ENCODE measurements at regions not wholly inside any gene's neighbourhood (a gene's known extent, or its start where the extent isn't known, plus 50 kb on each side); places are given as distances from the start of the nearest gene placed in this dataset.

DNA sequence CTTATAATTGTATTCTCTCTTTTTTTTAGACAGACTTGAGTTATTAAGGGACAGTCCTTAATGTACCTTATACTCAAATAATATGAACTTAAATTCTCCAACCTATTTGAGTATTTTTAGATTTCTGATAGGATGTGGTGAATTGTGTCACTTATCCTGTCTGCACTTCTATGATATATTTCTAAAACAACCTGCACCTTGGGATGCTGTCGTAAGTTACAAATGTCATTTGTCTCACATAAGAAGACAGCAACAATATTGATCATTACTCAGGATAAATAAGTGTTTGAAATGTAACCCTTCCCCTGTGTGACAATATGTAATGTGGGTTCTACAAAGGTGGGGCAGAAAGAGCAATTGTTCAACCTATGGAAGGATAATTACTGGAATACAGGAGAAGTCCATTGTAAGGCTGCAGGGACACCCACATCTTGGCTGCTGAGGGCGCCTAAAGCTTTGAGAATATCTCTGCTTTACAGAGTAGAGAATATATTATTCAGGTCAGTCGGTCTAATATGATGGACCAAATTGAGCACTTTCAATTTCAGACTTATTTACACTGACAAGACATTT, 236.9 kb upstream of the PRR20A start:
- intact Hi-C loops (cut with DNase I) = no loop called here

GRCh38 chr13:56906909-56907308, 233.8 kb upstream of the PRR20A start:
- no peak for DNase-seq (ENCODE audit: extremely low spot score)
- intact Hi-C loops (cut with DNase I) = no loop called here
- TF ChIP-seq POLR2AphosphoS5 (IDR thresholded peaks at IDR 0.05) (no peak), POLR2A (IDR thresholded peaks at IDR 0.05; ENCODE audit: low read depth) (no peak), EP300 (IDR thresholded peaks at IDR 0.05) (no peak)
- TF ChIP-seq, protein P1, sequence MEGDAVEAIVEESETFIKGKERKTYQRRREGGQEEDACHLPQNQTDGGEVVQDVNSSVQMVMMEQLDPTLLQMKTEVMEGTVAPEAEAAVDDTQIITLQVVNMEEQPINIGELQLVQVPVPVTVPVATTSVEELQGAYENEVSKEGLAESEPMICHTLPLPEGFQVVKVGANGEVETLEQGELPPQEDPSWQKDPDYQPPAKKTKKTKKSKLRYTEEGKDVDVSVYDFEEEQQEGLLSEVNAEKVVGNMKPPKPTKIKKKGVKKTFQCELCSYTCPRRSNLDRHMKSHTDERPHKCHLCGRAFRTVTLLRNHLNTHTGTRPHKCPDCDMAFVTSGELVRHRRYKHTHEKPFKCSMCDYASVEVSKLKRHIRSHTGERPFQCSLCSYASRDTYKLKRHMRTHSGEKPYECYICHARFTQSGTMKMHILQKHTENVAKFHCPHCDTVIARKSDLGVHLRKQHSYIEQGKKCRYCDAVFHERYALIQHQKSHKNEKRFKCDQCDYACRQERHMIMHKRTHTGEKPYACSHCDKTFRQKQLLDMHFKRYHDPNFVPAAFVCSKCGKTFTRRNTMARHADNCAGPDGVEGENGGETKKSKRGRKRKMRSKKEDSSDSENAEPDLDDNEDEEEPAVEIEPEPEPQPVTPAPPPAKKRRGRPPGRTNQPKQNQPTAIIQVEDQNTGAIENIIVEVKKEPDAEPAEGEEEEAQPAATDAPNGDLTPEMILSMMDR (IDR thresholded peaks at IDR 0.05) = no peak
- 78% methylated on average over 1 of the region's 1 CpG for WGBS
- Histone ChIP-seq H3K4me3 (no peak overlapping the region), H3K4me1 (no peaks in the 10 kb centered on the region), H3K27me3 (no peaks in the 10 kb centered on the region), H3K9me3 (no peaks in the 10 kb centered on the region), H3K27ac (replicated peaks in 1 of 4) (no peak overlapping the region), H3K36me3 (no peaks in the 10 kb centered on the region)

More for the DNA sequence above, 236.9 kb upstream of the PRR20A start:
- Histone ChIP-seq H3K9me3 (no peaks in the 10 kb centered on the region), H3K4me3 (no peak overlapping the region), H3K27ac (replicated peaks in 1 of 4) (no peak overlapping the region), H3K27me3 (no peaks in the 10 kb centered on the region), H3K4me1 (no peaks in the 10 kb centered on the region), H3K36me3 (no peaks in the 10 kb centered on the region)
- DNase-seq (ENCODE audit: extremely low spot score) = no peak
- WGBS = 83% methylated on average over 3 of the region's 3 CpGs
- TF ChIP-seq POLR2AphosphoS5 (IDR thresholded peaks at IDR 0.05) (no peak), EP300 (IDR thresholded peaks at IDR 0.05) (no peak)
- TF ChIP-seq, protein P1 (IDR thresholded peaks at IDR 0.05) = no peak

DNA sequence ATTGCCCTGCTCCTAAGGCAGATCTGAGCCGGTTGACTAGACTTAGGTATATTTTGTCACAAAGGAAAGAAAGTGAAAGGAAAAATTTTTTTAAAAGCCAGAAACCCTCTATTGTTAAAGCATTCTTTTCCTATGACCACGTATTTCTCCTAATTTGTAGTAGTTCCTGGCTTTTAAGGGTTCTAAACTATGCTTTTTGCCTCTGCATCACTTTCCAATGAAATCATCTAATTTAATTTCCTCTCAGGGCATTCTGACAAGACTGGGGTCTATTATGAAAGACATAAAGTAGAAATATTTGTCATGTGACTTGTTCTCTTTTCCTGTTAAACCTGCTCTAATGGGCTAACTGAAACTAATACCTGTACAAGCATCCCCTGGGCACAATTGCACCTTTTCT, 233.0 kb upstream of the PRR20A start:
- H3K9me3 ChIP-seq = no peaks in the 10 kb centered on the region
- TF ChIP-seq EP300 (IDR thresholded peaks at IDR 0.05) (no peak), POLR2AphosphoS5 (IDR thresholded peaks at IDR 0.05) (no peak), POLR2A (IDR thresholded peaks at IDR 0.05; ENCODE audit: low read depth) (no peak)
- TF ChIP-seq, protein P1 (IDR thresholded peaks at IDR 0.05) = no peak
- WGBS = 82% methylated on average over 2 of the region's 2 CpGs
- no peaks in the 10 kb centered on the region for H3K36me3 ChIP-seq
- no peak overlapping the region for H3K4me3 ChIP-seq
- no peak overlapping the region for H3K27ac ChIP-seq (replicated peaks in 1 of 4)
- no peaks in the 10 kb centered on the region for H3K4me1 ChIP-seq
- intact Hi-C loops (cut with DNase I) = no loop called here
- no peak for DNase-seq (ENCODE audit: extremely low spot score)
- no peaks in the 10 kb centered on the region for H3K27me3 ChIP-seq

DNA sequence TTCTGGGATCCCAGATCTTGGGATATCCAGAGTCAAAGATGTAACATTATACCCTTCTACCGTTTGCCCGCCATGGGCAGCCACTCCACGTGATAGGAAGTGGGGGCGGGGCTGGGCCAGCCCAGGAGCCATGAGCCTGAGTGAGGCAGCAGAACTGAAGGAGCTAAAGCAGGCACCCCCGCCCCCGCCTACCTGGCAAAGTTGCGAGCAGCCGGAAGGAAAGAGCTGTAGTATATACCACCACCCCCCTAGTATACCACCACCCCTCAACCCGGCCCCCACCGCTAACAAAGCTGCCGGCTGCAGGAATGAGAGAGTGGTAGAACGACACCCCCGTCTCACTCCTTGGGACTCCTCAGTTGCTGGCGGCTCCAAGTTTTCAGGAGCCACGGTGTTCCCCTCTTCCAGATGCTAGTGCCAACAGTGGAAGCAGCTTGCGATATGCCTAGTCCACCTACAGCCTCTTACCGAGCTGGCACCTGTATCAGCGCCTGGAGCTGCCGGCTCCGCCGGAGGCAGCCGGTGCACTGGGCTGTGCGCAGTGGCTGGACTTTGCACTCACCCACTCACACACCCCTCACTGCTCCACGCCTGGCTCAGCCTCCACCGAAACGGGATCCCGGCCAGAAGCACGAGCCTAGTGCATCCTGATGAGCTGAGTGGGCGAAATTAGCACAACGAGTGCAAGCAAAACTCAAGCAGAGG, 230.7 kb upstream of the PRR20A start:
- H3K4me3 ChIP-seq = no peak overlapping the region
- no peaks in the 10 kb centered on the region for H3K4me1 ChIP-seq
- TF ChIP-seq EP300 (IDR thresholded peaks at IDR 0.05) = no peak
- TF ChIP-seq POLR2AphosphoS5 (IDR thresholded peaks at IDR 0.05) = no peak
- TF ChIP-seq POLR2A (IDR thresholded peaks at IDR 0.05; ENCODE audit: low read depth) = no peak
- TF ChIP-seq, protein P1 (IDR thresholded peaks at IDR 0.05) = no peak
- 95% methylated on average over 29 of the region's 30 CpGs for WGBS
- H3K27ac ChIP-seq (replicated peaks in 1 of 4) = no peak overlapping the region
- no peak for DNase-seq (ENCODE audit: extremely low spot score)
- H3K36me3 ChIP-seq = no peaks in the 10 kb centered on the region
- intact Hi-C loops (cut with DNase I) = no loop called here
- no peaks in the 10 kb centered on the region for H3K27me3 ChIP-seq
- no peaks in the 10 kb centered on the region for H3K9me3 ChIP-seq

Measured in esophagus muscularis mucosa (tissue), 4 donors.